ENCODE measurements at regions not wholly inside any gene's neighbourhood (a gene's known extent, or its start where the extent isn't known, plus 50 kb on each side); places are given as distances from the start of the nearest gene placed in this dataset.

- no peak for TF ChIP-seq CREB1 (CRISPR knock-in tag; IDR thresholded peaks at IDR 0.05; ENCODE audit: low read depth)
- no peak for TF ChIP-seq CTCF (conservative IDR thresholded peaks at IDR 0.05; ENCODE audit: low read depth in 2 of 2)
- TF ChIP-seq EZH2 (IDR thresholded peaks at IDR 0.05; ENCODE audit: low read depth, unreplicated experiment), result no peak
- no peak for TF ChIP-seq POLR2AphosphoS5 (IDR thresholded peaks at IDR 0.05; ENCODE audit: low read depth)
- TF ChIP-seq ZNF462 (CRISPR knock-in tag; IDR thresholded peaks at IDR 0.05), result no peak
- no peak for TF ChIP-seq EZH2phosphoT487 (IDR thresholded peaks at IDR 0.05; ENCODE audit: unreplicated experiment)
- TF ChIP-seq JUNB (IDR thresholded peaks at IDR 0.05; ENCODE audit: unreplicated experiment), result no peak
- no peak for TF ChIP-seq REST (IDR thresholded peaks at IDR 0.05; ENCODE audit: unreplicated experiment)
- no peak for TF ChIP-seq ZNF114 (CRISPR knock-in tag; IDR thresholded peaks at IDR 0.05)
- TF ChIP-seq ETS1 (IDR thresholded peaks at IDR 0.05), result no peak
- no peak for TF ChIP-seq NANOG (IDR thresholded peaks at IDR 0.05; ENCODE audit: borderline replicate concordance)
Measured at GRCh38 chr14:83974647-83975163, 1555.2 kb upstream of the FLRT2 start.

Measured in GM23338 (cell line).